ENCODE measurements at regions not wholly inside any gene's neighbourhood (a gene's known extent, or its start where the extent isn't known, plus 50 kb on each side); places are given as distances from the start of the nearest gene placed in this dataset.

- TF ChIP-seq CTCF (IDR thresholded peaks at IDR 0.05) (no peak), IRF3 (IDR thresholded peaks at IDR 0.05; ENCODE audit: low read depth, low read length) (no peak), RAD21 (IDR thresholded peaks at IDR 0.05; ENCODE audit: low read length) (no peak)
Measured at GRCh38 chr18:51279367-51279984, 82.0 kb upstream of the MEX3C start (continued).

- H3K27me3 ChIP-seq (ENCODE audit: insufficient read depth) = no peaks in the 10 kb centered on the region
- no peaks in the 10 kb centered on the region for H3K9me2 ChIP-seq
- H3K9me3 ChIP-seq = no peaks in the 10 kb centered on the region
- no peak overlapping the region for H3K4me3 ChIP-seq (ENCODE audit: low read depth in 2 of 2, low read length in 1 of 2)
- H3K9ac ChIP-seq = no peak overlapping the region
- no peak overlapping the region for H3K27ac ChIP-seq (ENCODE audit: low read depth in 2 of 2, low read length in 1 of 2)
- CTCF ChIA-PET = interaction anchor here (3.6 kb wide), 1 partner anchor 10 kb away, joined by 15 read pairs; no protein-coding TSS in a partner anchor
- H4K20me1 ChIP-seq (ENCODE audit: insufficient read depth) = no peaks in the 10 kb centered on the region
- TF ChIP-seq PBX3 (IDR thresholded peaks at IDR 0.05) (no peak), JUND (IDR thresholded peaks at IDR 0.05) (no peak)
- DNase-seq = no peak
- POLR2A ChIA-PET = no interaction called here
- no peaks in the 10 kb centered on the region for H3K36me3 ChIP-seq (replicated peaks in 1 of 2; ENCODE audit: control insufficient read depth in 1 of 2, insufficient read depth in 2 of 2, low read length in 1 of 2)
- no peak overlapping the region for H3K4me2 ChIP-seq
- H2AFZ ChIP-seq (ENCODE audit: low read depth) = no peak overlapping the region
- no peaks in the 10 kb centered on the region for H3F3A ChIP-seq (replicated peaks; ENCODE audit: insufficient read depth)
- H3K79me2 ChIP-seq (ENCODE audit: insufficient read depth) = no peaks in the 10 kb centered on the region
- WGBS (ENCODE audit: low lambda C conversion rate) = 49% methylated on average over 5 of the region's 5 CpGs
- no peaks in the 10 kb centered on the region for H3K4me1 ChIP-seq (ENCODE audit: control insufficient read depth in 1 of 2, insufficient read depth in 2 of 2, low read depth in 1 of 2, low read length in 1 of 2)
Measured at GRCh38 chr18:51287818-51288508, 90.5 kb upstream of the MEX3C start.

- Histone ChIP-seq H3K27ac (ENCODE audit: low read depth in 2 of 2, low read length in 1 of 2) (no peak overlapping the region), H3K27me3 (ENCODE audit: insufficient read depth) (no peaks in the 10 kb centered on the region), H3K4me1 (ENCODE audit: control insufficient read depth in 1 of 2, insufficient read depth in 2 of 2, low read depth in 1 of 2, low read length in 1 of 2) (no peaks in the 10 kb centered on the region), H4K20me1 (ENCODE audit: insufficient read depth) (no peaks in the 10 kb centered on the region), H2AFZ (ENCODE audit: low read depth) (no peak overlapping the region), H3F3A (replicated peaks; ENCODE audit: insufficient read depth) (no peaks in the 10 kb centered on the region), H3K79me2 (ENCODE audit: insufficient read depth) (no peaks in the 10 kb centered on the region), H3K4me3 (ENCODE audit: low read depth in 2 of 2, low read length in 1 of 2) (no peak overlapping the region), H3K36me3 (replicated peaks in 1 of 2; ENCODE audit: control insufficient read depth in 1 of 2, insufficient read depth in 2 of 2, low read length in 1 of 2) (no peaks in the 10 kb centered on the region), H3K9ac (no peak overlapping the region), H3K4me2 (no peak overlapping the region), H3K9me2 (no peaks in the 10 kb centered on the region), H3K9me3 (no peaks in the 10 kb centered on the region)
- ChIA-PET CTCF (interaction anchor here (3.6 kb wide), 1 partner anchor 10 kb away, joined by 15 read pairs; no protein-coding TSS in a partner anchor), POLR2A (no interaction called here)
- WGBS (ENCODE audit: low lambda C conversion rate) = 43% methylated on average over 3 of the region's 3 CpGs
- DNase-seq = no peak
- no peak for TF ChIP-seq JUND (IDR thresholded peaks at IDR 0.05)
- no peak for TF ChIP-seq TCF12 (IDR thresholded peaks at IDR 0.05)
- TF ChIP-seq FOXJ3 (CRISPR knock-in tag; IDR thresholded peaks at IDR 0.05) = no peak
- TF ChIP-seq IRF3 (IDR thresholded peaks at IDR 0.05; ENCODE audit: low read depth, low read length) = no peak
- no peak for TF ChIP-seq PBX3 (IDR thresholded peaks at IDR 0.05)
Measured at GRCh38 chr18:51288582-51288981, 91.1 kb upstream of the MEX3C start.

Measured in SK-N-SH (cell line).